ENCODE measurements at regions not wholly inside any gene's neighbourhood (a gene's known extent, or its start where the extent isn't known, plus 50 kb on each side); places are given as distances from the start of the nearest gene placed in this dataset.

DNA sequence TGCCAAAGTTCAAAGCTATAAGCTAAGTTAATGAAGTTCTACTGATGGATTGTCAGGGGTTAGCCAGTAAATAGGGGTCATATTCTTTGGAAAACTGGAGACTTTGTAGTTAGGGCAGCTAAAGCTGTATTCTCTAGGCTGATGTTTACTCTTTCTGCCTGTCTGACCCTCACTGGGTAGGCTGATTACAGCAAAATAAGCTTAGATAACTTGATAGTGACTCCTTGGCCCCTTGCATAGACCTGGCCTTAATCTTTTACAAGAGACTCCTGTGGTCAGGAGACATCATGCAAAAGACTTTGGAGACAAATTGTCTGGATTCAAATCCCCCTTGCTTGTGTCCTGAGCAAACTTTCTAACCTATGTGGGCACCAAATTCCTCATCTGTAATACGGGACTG lies 314.4 kb upstream of the MSX2 start:
- H3K9me3 Mint-ChIP-seq = no peaks in the 10 kb centered on the region
- TF ChIP-seq, protein P1, sequence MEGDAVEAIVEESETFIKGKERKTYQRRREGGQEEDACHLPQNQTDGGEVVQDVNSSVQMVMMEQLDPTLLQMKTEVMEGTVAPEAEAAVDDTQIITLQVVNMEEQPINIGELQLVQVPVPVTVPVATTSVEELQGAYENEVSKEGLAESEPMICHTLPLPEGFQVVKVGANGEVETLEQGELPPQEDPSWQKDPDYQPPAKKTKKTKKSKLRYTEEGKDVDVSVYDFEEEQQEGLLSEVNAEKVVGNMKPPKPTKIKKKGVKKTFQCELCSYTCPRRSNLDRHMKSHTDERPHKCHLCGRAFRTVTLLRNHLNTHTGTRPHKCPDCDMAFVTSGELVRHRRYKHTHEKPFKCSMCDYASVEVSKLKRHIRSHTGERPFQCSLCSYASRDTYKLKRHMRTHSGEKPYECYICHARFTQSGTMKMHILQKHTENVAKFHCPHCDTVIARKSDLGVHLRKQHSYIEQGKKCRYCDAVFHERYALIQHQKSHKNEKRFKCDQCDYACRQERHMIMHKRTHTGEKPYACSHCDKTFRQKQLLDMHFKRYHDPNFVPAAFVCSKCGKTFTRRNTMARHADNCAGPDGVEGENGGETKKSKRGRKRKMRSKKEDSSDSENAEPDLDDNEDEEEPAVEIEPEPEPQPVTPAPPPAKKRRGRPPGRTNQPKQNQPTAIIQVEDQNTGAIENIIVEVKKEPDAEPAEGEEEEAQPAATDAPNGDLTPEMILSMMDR (conservative IDR thresholded peaks at IDR 0.05) = no peak
- DNase-seq (ENCODE audit: extremely low spot score, unreplicated experiment) = no peak
- H3K36me3 Mint-ChIP-seq = no peaks in the 10 kb centered on the region
- no peak overlapping the region for H3K4me3 Mint-ChIP-seq
- no peak overlapping the region for H3K27ac Mint-ChIP-seq
- H3K4me1 Mint-ChIP-seq (ENCODE audit: unreplicated experiment) = peaks cover 31% of the 10 kb centered on the region
- peaks cover 3% of the 10 kb centered on the region for H3K27me3 Mint-ChIP-seq

DNA sequence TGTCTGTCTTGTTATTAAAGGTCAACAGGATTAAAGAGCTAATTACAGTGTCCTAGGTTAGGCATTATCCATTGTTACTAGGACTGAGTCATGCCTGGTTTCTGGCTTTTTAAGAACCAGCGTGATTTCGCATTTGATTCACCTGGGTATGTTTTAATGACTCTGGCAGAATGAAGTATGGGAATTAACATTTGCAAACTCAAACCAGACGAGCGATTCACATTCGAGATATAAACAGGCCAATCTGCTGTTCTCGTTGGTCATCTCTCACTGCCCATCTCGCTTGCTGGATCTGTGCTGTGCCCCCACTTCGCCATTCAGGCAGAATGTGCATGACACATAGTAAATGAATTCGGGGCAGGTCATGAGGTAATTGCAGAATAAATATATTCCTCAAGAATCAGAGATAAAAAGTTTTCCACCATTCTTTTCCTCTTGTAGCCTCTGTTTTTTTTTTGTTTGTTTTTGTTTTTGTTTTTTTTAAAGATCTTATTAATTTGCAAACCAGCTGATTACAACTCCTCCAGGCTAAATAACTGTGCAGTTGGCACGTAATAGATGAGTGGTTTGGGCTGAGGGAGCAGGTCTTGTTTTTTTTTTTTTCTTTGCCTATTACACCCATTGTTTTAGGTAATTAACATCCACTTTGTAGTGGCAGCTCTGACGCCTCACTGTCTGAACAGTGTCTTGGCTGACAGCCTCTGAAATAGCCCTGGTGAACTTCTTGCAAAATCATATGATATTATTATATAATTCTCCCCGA lies 313.5 kb upstream of the MSX2 start:
- Mint-ChIP-seq H3K4me3 (no peak overlapping the region), H3K27ac (no peak overlapping the region), H3K4me1 (ENCODE audit: unreplicated experiment) (peaks cover 35% of the 10 kb centered on the region), H3K9me3 (no peaks in the 10 kb centered on the region), H3K36me3 (no peaks in the 10 kb centered on the region), H3K27me3 (peaks cover 3% of the 10 kb centered on the region)
- TF ChIP-seq, protein P1 (conservative IDR thresholded peaks at IDR 0.05) = no peak
- DNase-seq (ENCODE audit: extremely low spot score, unreplicated experiment) = no peak

DNA sequence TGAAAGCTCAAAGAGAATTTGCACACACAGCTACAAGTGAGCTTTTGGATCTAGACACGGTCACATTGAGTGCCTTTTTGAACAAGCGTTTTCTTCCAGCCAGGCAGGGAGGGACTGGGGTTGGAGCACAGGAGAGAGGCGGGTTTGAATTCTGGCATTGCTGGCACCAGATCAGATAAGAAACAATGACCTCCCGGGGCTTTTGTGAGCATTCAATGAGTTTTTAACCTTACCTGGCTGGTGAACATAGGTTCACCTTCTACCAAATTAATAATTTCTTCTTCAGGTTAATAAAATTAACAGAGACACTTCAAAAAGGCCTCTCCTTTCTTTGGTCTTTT lies 312.9 kb upstream of the MSX2 start:
- peaks cover 3% of the 10 kb centered on the region for H3K27me3 Mint-ChIP-seq
- H3K36me3 Mint-ChIP-seq = no peaks in the 10 kb centered on the region
- DNase-seq (ENCODE audit: extremely low spot score, unreplicated experiment) = no peak
- H3K27ac Mint-ChIP-seq = no peak overlapping the region
- H3K9me3 Mint-ChIP-seq = no peaks in the 10 kb centered on the region
- TF ChIP-seq, protein P1 (conservative IDR thresholded peaks at IDR 0.05) = no peak
- H3K4me1 Mint-ChIP-seq (ENCODE audit: unreplicated experiment) = peaks cover 40% of the 10 kb centered on the region
- H3K4me3 Mint-ChIP-seq = no peak overlapping the region

GRCh38 chr5:174412374-174412773 lies 312.0 kb upstream of the MSX2 start:
- Mint-ChIP-seq H3K4me1 (ENCODE audit: unreplicated experiment) (peaks cover 42% of the 10 kb centered on the region), H3K9me3 (no peaks in the 10 kb centered on the region), H3K36me3 (no peaks in the 10 kb centered on the region), H3K27me3 (peaks cover 6% of the 10 kb centered on the region), H3K4me3 (no peak overlapping the region), H3K27ac (no peak overlapping the region)
- TF ChIP-seq, protein P1 (conservative IDR thresholded peaks at IDR 0.05) = no peak
- DNase-seq (ENCODE audit: extremely low spot score, unreplicated experiment) = no peak

DNA sequence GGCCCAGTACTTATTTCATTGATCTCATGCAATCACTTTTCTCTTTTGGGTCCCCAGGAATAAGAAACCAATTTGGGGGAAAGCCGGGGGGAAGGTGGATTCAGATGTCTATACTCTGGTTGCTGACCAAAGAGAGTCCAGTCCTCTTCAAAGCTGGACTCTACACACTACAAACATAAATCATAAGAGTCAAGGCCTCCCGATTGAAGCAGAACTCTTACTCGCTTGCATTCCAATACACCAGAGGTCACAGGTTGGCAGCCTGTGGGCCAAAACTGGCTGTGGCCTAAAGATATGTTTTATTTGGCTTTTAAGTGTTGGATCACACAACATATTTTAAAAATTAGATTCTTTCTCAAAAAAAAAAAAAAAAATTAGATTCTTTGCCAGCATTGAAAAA lies 311.4 kb upstream of the MSX2 start:
- no peak overlapping the region for H3K4me3 Mint-ChIP-seq
- H3K9me3 Mint-ChIP-seq = no peaks in the 10 kb centered on the region
- H3K27me3 Mint-ChIP-seq = peaks cover 6% of the 10 kb centered on the region
- H3K36me3 Mint-ChIP-seq = no peaks in the 10 kb centered on the region
- no peak overlapping the region for H3K27ac Mint-ChIP-seq
- TF ChIP-seq, protein P1 (conservative IDR thresholded peaks at IDR 0.05) = no peak
- DNase-seq (ENCODE audit: extremely low spot score, unreplicated experiment) = no peak
- H3K4me1 Mint-ChIP-seq (ENCODE audit: unreplicated experiment) = peaks cover 45% of the 10 kb centered on the region
